Omental fat pad (tissue), 3 donors: ENCODE measurements at regions not wholly inside any gene's neighbourhood (a gene's known extent, or its start where the extent isn't known, plus 50 kb on each side); places are given as distances from the start of the nearest gene placed in this dataset.

Source experiments
- ATAC-seq: fragments of 150-250 bp; one replicate; pipeline ENCODE4 v1.9.1; 2016; ENCODE audit warnings: mild to moderate bottlenecking, moderate library complexity; ENCODE audit not compliant: low FRiP score
- DNase-seq: peaks from one replicate; pipeline ENCODE4 v3.0.0-alpha.2; 2019; ENCODE audit warnings: low spot score
- TF ChIP-seq, protein P1 (sequence below), 3 donors: fragments of 450-650 bp; IDR thresholded peaks; one replicate each; pipeline ENCODE4 v1.5.1; 2016 to 2017; ENCODE audit warnings: antibody characterized with exemption in 3 of 3, mild to moderate bottlenecking in 3 of 3, moderate library complexity in 2 of 3

DNA sequence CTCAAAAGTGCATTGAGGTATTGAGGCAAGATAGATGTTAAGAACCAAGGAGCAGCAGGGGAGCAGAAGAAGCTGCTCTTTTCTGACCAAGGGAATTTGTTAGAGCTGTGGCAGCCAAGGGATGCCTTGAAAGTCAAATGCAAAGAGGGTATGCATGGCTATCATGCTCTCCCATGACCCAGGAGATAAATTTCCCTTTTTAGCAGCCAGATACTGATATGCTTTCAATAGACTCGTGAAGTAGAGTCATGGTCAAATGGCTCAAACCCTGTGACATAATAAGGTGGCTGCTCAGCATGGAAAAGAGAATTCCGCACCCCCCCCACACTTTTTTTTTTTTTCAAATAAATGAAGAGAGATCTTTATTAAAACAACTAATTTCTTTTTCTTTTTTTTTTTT, 180.9 kb upstream of the ACTBL2 start:
- TF ChIP-seq, protein P1, sequence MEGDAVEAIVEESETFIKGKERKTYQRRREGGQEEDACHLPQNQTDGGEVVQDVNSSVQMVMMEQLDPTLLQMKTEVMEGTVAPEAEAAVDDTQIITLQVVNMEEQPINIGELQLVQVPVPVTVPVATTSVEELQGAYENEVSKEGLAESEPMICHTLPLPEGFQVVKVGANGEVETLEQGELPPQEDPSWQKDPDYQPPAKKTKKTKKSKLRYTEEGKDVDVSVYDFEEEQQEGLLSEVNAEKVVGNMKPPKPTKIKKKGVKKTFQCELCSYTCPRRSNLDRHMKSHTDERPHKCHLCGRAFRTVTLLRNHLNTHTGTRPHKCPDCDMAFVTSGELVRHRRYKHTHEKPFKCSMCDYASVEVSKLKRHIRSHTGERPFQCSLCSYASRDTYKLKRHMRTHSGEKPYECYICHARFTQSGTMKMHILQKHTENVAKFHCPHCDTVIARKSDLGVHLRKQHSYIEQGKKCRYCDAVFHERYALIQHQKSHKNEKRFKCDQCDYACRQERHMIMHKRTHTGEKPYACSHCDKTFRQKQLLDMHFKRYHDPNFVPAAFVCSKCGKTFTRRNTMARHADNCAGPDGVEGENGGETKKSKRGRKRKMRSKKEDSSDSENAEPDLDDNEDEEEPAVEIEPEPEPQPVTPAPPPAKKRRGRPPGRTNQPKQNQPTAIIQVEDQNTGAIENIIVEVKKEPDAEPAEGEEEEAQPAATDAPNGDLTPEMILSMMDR (IDR thresholded peaks at IDR 0.05): no peak
- no peak for ATAC-seq
- no peak for DNase-seq

DNA sequence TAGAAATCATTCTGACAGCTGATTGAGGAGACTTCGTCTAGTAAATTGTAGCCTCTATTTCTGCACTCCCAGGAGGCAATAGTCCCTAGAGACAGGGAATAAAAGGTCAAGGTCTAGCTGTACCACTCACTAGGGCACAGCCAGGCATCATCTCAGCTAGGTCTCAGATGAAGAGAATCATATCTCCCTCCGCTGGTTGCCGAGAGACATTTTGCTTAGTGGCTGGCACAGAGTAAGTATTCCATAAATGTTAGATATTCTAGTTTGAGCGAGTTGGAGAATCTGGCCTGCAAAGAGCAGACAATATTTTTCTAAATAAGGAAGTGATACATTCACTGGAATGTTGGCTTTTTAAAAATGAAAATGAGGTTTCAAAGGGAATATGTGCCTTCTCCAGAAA, 180.4 kb upstream of the ACTBL2 start:
- ATAC-seq (no peak), DNase-seq (no peak)
- TF ChIP-seq, protein P1 (IDR thresholded peaks at IDR 0.05): no peak

DNA sequence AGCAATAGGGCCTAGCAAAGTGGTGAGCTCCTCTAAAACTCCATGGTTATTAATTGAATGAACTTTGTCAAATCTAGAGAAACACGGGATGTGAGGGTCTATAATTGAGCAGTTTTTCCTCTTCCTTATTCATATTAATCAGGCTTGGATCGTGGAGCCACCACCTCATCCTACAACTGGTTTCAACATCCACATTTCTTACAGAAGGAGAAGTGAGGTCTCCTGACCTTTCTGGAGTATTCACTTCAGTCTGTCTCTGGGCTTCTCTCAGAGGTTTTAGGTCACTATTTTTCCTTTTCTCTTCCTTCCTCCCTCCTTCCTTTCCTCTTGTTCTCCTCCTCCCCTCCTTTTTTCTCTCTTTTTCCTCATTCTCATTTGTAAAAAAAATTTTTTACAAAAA, 177.3 kb upstream of the ACTBL2 start:
- DNase-seq (no peak), ATAC-seq (no peak)
- TF ChIP-seq, protein P1 (IDR thresholded peaks at IDR 0.05): no peak

DNA sequence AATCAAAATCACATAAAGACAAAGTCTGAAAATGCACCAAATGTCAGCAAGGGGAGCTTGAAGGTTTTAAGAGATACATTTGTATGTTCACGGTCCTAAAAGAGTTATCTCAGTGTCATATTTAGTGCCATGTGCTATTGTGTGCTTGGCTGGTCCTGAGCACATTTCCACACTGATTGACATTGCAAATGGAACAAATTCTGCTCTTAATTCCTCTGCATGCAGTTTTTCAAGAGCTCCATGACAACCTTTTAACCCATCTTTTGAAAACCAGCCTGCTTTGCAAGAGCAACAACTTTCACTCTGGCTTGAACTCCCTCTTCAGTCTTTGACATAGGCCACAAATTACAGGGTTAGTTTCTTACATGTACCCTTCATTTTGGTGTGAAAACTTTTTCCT, 175.4 kb upstream of the ACTBL2 start:
- ATAC-seq (no peak), DNase-seq (no peak)
- TF ChIP-seq, protein P1 (IDR thresholded peaks at IDR 0.05): no peak

DNA sequence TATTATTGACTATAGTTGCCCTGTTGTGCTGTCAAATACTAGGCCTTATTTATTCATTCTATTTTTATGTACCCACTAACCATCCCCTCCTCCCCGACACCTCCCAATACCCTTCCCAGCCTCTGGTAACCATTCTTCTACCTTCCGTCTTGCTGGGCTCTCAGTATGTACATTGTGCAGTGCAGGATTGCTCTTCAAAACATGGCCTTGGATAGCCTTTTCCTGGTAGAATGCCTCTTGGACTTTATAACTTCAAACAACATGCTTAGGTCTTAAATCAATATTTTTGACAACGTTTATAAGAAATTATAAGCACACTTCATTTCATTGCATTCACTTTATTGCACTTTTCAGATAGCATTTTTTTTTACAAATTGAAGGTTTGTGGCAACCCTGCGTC, 172.6 kb upstream of the ACTBL2 start:
- DNase-seq: no peak
- no peak for ATAC-seq
- TF ChIP-seq, protein P1 (IDR thresholded peaks at IDR 0.05): no peak

DNA sequence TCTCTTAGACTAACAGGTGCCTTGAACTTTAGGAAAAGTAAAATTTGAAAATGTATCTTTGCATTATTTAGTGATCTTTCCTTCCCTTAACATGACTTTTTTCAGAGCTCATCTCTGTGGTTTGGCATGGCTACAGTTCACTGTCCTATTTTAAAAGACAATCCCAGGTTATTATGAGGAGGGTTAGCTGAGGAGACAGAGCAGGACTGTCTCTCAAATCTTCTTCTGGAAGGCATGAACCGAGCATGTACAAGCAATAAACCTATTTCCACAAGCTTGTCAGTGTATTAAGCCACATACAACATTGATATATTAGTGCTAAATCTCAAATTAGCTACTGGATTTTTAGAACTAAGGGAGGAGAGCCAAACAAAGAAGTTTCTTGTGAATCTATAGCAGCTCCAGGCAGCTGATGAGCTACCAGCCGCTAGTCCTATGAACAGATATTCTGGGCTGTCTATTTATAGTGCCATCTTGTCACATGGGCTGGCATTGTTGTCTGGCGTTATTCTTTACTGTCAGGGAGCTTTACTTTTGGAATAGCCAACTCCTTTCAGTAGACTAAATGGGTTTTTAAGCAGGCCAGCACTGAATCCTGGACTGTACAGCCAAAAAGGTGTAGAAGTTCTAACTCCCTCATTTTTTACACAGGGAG, 171.2 kb upstream of the ACTBL2 start:
- DNase-seq (no peak), ATAC-seq (no peak)
- TF ChIP-seq, protein P1 (IDR thresholded peaks at IDR 0.05): no peak

DNA sequence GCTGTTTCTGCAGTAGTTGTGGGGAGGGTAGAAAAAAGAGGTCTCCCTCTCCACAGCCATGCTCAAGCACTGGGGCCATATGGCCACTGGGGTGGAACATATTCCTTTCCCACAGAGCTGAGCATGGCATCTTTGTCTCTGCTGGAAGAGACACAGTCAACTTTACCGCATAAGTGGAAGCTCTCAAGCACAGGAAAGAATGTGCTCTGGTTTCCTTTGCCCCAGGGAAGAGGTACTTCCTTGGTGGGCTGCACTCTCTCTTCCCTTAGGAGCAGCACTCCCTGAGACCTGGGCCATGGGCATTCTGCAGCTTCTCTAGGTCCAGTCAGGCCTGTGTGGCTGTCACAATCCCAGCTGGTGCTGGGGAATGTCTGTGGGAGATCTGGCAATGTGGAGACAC, 168.5 kb upstream of the ACTBL2 start:
- DNase-seq (no peak), ATAC-seq (no peak)
- TF ChIP-seq, protein P1 (IDR thresholded peaks at IDR 0.05): no peak
